Left lung (tissue), 4 donors: ENCODE measurements at regions not wholly inside any gene's neighbourhood (a gene's known extent, or its start where the extent isn't known, plus 50 kb on each side); places are given as distances from the start of the nearest gene placed in this dataset.

Experiments
- ATAC-seq: fragments of 200-7000 bp; cut with Tn5 transposase; one replicate; pipeline ENCODE4 v1.9.1; 2020; ENCODE audit warnings: moderate library complexity
- DNase-seq, 4 donors: peaks; one replicate each; pipeline ENCODE4 v3.0.0-alpha.2; 2013 to 2020
- H3K27ac ChIP-seq, 2 donors: fragments of 200-600 bp; sonication (generic) in 1 of 2; one replicate each; pipeline versions ENCODE4 v1.5.0 to v1.8.0; 2020 to 2021
- H3K27me3 ChIP-seq, 2 donors: fragments of 200-600 bp; sonication (generic) in 1 of 2; one replicate each; pipeline versions ENCODE4 v1.5.0 to v1.8.0; 2020 to 2021
- H3K36me3 ChIP-seq, 2 donors: fragments of 200-600 bp; sonication (generic) in 1 of 2; one replicate each; pipeline versions ENCODE4 v1.5.0 to v1.8.0; 2020 to 2021
- H3K4me1 ChIP-seq, 2 donors: fragments of 200-600 bp; one replicate each; pipeline ENCODE4 v1.8.0; 2021
- H3K4me3 ChIP-seq, 2 donors: fragments of 200-600 bp; sonication (generic) in 1 of 2; one replicate each; pipeline versions ENCODE4 v1.5.0 to v1.8.0; 2020 to 2021; ENCODE audit warnings: mild to moderate bottlenecking in 1 of 2
- H3K9me3 ChIP-seq, 2 donors: fragments of 200-600 bp; sonication (generic) in 1 of 2; one replicate each; pipeline versions ENCODE4 v1.5.0 to v1.8.0; 2020 to 2021
- intact Hi-C, 2 donors: fragments of 100-400 bp; cut with DNase I; formaldehyde crosslinking; loops; one replicate each; pipeline versions ENCODE4 v1.11.2 to v1.14.2; 2022
- TF ChIP-seq, protein P1 (sequence below), 2 donors: fragments of 200-600 bp; sonication (generic) in 1 of 2; IDR thresholded peaks; one replicate each; pipeline versions ENCODE4 v1.5.0 to v1.8.0; 2021; ENCODE audit warnings: antibody characterized with exemption in 2 of 2
- donor health status: DM: no; HTN: yes; CAD: no.
- donor health status: DM: no; HTN: no; CAD: no.

DNA sequence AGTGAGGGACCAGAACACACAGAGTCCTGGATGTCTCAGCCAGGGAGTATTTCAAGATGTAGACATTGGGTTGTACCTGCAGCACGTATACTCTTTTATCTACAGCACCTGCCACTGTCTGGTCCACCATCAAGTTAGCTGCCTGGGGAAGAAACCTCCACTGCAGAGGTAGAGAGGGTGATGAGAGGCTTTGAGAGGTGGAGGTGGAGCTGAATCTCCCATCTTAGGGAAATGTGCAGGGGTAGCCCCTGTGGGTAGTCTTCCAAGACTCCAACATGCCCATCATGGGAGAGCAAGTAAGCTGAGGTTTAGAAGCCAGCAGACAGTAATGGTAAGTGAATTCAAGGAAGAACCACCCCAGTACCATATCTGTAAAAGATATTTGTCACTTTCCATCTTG, 93.3 kb upstream of the CELF4 start:
- Histone ChIP-seq H3K27ac (no peak overlapping the region), H3K27me3 (no peaks in the 10 kb centered on the region), H3K4me1 (no peaks in the 10 kb centered on the region), H3K9me3 (no peaks in the 10 kb centered on the region), H3K4me3 (no peak overlapping the region), H3K36me3 (no peaks in the 10 kb centered on the region)
- ATAC-seq: no peak
- TF ChIP-seq, protein P1, sequence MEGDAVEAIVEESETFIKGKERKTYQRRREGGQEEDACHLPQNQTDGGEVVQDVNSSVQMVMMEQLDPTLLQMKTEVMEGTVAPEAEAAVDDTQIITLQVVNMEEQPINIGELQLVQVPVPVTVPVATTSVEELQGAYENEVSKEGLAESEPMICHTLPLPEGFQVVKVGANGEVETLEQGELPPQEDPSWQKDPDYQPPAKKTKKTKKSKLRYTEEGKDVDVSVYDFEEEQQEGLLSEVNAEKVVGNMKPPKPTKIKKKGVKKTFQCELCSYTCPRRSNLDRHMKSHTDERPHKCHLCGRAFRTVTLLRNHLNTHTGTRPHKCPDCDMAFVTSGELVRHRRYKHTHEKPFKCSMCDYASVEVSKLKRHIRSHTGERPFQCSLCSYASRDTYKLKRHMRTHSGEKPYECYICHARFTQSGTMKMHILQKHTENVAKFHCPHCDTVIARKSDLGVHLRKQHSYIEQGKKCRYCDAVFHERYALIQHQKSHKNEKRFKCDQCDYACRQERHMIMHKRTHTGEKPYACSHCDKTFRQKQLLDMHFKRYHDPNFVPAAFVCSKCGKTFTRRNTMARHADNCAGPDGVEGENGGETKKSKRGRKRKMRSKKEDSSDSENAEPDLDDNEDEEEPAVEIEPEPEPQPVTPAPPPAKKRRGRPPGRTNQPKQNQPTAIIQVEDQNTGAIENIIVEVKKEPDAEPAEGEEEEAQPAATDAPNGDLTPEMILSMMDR (IDR thresholded peaks at IDR 0.05): no peak
- no peak for DNase-seq
- intact Hi-C loops: no loop called here

DNA sequence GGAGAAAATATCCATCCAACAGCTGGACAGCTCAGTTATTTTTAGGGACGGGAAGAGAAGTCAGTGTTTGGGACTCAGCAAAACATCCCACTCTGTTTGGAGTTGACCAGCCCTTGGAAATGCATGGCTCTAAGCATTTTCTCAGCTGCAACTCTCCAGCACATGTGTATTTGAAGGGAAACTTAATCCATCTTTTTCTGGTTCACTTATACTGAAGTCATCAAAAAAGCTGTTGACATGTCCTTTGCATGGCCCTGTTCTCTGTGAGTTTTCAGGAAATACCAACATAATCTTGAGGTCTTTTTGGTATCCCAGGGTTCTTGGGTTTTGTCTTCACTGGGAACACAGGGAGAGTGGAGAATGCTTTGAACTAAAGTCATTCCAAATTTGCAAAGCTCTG, 91.9 kb upstream of the CELF4 start:
- Histone ChIP-seq H3K4me1 (no peaks in the 10 kb centered on the region), H3K27me3 (no peaks in the 10 kb centered on the region), H3K9me3 (no peaks in the 10 kb centered on the region), H3K27ac (no peak overlapping the region), H3K4me3 (no peak overlapping the region), H3K36me3 (no peaks in the 10 kb centered on the region)
- intact Hi-C loops: no loop called here
- no peak for ATAC-seq
- TF ChIP-seq, protein P1 (IDR thresholded peaks at IDR 0.05): no peak
- no peak for DNase-seq

DNA sequence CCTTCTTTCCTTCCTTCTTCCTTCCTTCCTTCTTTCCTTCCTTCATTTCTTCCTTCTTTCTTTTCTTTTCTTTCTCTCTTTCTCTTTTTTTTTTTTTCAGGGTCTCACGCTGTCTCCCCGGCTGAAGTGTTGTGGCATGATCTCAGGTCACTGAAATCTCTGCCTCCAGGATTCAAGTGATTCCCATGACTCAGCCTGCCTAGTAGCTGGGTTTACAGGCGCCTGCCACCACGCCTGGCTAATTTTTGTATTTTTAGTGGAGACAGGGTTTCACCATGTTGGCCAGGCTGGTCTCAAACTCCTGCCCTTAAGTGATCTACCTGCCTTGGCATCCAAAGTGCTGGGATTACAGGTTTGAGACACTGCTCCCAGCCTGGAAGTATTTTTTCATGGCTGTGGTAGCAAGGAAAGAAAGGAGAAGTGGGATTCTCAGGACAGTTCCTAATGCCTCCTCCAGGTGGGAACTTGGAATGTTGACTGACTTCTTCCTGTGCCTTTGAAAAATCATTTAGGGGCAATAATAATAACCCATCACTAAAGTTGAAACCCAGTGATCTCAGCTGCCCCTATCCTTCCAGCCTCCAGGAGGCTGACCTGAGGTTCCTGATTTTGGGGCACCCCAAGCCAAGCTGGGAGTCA, 89.3 kb upstream of the CELF4 start:
- intact Hi-C loops: no loop called here
- TF ChIP-seq, protein P1 (IDR thresholded peaks at IDR 0.05): no peak
- Histone ChIP-seq H3K4me1 (no peaks in the 10 kb centered on the region), H3K9me3 (peaks cover 0 to 5% of the 10 kb centered on the region in 2 donors), H3K27ac (no peak overlapping the region), H3K36me3 (no peaks in the 10 kb centered on the region), H3K4me3 (no peak overlapping the region), H3K27me3 (no peaks in the 10 kb centered on the region)
- DNase-seq (no peak), ATAC-seq (no peak)

DNA sequence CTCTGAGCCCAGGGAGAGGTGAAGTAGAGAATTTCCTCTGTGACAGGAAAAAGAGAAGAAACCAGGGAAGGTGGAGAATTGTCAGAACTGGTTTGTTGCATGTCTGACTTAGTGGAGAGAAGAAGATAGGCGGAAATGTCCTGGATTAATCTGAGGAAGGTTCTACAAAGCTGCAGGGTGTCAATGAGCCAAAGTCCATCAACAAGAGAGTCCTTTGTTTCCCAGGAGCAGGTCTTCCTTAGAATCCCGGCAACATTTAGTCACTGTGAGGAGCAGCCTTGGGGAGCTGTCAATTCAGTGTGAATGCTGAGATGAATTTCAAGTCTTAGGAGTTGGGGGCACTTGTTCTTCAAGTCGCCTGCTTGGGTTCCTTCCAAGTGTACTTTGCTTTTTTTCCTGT, 88.4 kb upstream of the CELF4 start:
- no peak overlapping the region for H3K27ac ChIP-seq
- H3K27me3 ChIP-seq: no peaks in the 10 kb centered on the region
- H3K9me3 ChIP-seq: peaks cover 0 to 13% of the 10 kb centered on the region in 2 donors
- DNase-seq (no peak), ATAC-seq (no peak)
- H3K4me3 ChIP-seq: no peak overlapping the region
- intact Hi-C loops: no loop called here
- TF ChIP-seq, protein P1 (IDR thresholded peaks at IDR 0.05): no peak
- H3K4me1 ChIP-seq: no peaks in the 10 kb centered on the region
- no peaks in the 10 kb centered on the region for H3K36me3 ChIP-seq

DNA sequence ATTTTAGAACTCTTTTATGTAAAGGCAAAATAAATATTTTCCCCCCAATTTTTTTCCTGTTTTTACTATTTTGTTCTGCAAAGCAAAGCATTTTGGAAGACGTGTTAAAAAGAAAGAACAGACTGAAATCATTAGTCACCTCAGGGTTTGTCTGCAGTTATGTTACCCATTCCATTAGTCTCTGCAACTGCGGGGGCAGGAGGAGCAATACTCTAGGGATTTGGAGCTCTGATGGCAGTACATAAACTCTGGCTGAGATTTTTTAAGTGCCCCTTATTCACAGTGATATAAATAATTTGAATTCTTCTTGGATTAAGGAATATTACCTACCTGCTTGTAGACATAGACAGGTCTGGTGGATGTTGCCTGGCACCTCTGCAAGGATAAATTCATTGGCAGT, 88.0 kb upstream of the CELF4 start:
- DNase-seq (no peak), ATAC-seq (no peak)
- Histone ChIP-seq H3K27ac (no peak overlapping the region), H3K9me3 (peaks cover 0 to 13% of the 10 kb centered on the region in 2 donors), H3K4me1 (no peaks in the 10 kb centered on the region), H3K4me3 (no peak overlapping the region), H3K27me3 (no peaks in the 10 kb centered on the region), H3K36me3 (no peaks in the 10 kb centered on the region)
- TF ChIP-seq, protein P1 (IDR thresholded peaks at IDR 0.05): no peak
- intact Hi-C loops: no loop called here
